ENCODE measurements at regions not wholly inside any gene's neighbourhood (a gene's known extent, or its start where the extent isn't known, plus 50 kb on each side); places are given as distances from the start of the nearest gene placed in this dataset.

DNA sequence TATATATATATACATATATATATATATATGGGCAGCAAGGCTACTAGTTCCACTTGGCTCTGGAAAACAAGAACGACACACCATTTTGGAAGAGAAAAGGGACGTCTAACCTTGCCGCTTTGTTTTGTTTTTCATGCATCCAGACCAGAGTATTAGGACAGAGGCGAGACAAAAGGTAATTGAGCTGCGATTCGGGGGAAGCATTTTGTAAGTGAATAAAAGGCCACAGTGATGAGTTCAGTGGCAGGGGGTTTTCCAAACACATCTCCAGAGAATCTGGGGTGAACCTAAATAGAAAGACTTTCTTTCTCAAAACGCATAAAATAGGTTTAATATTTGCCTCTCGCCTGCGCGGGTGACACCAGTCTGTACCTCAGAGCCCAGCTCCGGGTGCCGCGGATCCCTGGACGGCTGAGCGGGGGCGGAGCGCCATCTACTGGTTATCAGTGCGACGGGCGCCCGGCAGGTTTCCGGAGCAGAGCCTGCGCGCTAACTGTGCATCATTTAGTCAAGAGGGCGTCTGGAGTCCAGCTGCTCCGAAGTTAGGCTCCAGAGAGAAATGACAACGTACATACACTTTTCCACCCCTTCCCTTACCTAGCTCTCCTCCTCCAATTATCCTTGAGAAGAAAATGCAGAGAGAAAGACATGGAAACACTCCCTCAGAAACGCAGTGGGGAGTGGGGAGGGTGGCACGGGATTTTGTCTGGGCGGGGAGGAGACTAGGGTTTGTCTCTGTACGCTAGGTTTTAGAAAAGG is 262.3 kb downstream of the TBC1D4 start:
- TF ChIP-seq, protein P1, sequence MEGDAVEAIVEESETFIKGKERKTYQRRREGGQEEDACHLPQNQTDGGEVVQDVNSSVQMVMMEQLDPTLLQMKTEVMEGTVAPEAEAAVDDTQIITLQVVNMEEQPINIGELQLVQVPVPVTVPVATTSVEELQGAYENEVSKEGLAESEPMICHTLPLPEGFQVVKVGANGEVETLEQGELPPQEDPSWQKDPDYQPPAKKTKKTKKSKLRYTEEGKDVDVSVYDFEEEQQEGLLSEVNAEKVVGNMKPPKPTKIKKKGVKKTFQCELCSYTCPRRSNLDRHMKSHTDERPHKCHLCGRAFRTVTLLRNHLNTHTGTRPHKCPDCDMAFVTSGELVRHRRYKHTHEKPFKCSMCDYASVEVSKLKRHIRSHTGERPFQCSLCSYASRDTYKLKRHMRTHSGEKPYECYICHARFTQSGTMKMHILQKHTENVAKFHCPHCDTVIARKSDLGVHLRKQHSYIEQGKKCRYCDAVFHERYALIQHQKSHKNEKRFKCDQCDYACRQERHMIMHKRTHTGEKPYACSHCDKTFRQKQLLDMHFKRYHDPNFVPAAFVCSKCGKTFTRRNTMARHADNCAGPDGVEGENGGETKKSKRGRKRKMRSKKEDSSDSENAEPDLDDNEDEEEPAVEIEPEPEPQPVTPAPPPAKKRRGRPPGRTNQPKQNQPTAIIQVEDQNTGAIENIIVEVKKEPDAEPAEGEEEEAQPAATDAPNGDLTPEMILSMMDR (IDR thresholded peaks at IDR 0.05), result peak; percentile 84 to 95 (median 88)
- no peak for TF ChIP-seq POLR2A (IDR thresholded peaks at IDR 0.05)
- TF ChIP-seq POLR2AphosphoS5 (IDR thresholded peaks at IDR 0.05), result no peak
- no peak for TF ChIP-seq EP300 (IDR thresholded peaks at IDR 0.05)

Measured in gastroesophageal sphincter (tissue), 3 donors.